ENCODE measurements at regions not wholly inside any gene's neighbourhood (a gene's known extent, or its start where the extent isn't known, plus 50 kb on each side); places are given as distances from the start of the nearest gene placed in this dataset.

- no peak for DNase-seq
These were observed 151.9 kb upstream of the LINGO1 start for GRCh38 chr15:77784361-77785292.

- DNase-seq, result no peak
These were observed 150.9 kb upstream of the LINGO1 start for GRCh38 chr15:77783636-77784035.

DNA sequence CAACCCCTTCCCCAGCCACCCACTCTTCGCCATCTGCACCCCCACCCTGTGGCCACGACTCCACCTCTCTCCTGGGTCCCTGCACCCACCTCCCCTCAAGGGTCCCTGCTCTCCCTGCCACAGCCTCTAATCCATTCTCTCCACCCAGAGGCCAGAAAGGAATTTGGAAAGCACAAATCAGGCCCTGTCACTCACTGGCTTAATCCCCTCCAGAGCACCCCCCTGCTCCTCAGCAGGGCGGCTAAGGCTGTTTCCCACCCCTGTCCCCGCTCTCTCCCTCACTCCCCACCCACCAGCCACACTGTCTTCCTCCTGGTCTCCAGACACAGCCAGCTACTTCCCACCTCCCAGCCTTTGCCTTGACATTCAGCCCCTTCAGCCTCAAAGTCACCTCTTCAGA, 150.0 kb upstream of the LINGO1 start:
- DNase-seq, result no peak

GRCh38 chr15:77781946-77782240, 149.2 kb upstream of the LINGO1 start:
- DNase-seq, result no peak

DNA sequence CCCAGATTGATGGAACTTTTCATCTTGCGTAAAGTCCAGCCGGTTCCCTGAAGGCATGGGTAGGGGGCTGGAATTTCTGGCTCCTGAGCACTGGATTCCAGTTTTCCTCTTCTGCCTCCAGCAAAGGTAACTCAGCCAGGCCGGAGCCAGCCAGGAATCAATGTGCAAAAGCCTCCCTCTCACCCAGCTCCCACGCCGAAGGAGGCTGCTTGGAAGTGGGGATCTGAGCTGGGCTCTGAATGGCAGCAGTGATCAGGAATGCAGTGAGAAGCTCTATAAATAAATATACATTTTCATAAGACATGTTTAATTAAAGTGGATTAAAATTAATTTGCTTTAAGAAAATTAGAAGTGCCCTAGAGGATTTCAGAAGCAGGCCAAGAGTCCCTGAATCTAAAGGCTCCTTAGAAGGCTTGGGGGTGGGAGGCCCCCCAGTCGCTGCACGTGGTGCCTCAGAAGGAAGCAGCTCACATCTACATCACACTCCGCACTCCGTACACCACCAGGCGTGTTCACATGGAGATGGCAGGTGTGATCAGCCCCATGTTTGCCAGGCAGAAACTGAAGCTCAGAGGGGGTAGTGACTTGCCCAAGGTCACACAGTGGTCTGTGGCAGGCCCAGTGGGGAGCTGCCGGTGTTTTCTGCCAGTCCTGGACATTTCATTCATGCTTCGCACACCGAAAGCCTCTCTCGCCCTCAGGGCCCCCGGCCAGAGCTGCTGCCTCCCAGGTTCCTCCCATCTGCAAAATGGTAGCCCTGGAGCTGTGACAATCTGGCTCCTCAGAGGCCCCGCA, 148.6 kb upstream of the LINGO1 start:
- DNase-seq, result no peak

GRCh38 chr15:77778802-77779201, 146.1 kb upstream of the LINGO1 start:
- DNase-seq, result no peak

DNA sequence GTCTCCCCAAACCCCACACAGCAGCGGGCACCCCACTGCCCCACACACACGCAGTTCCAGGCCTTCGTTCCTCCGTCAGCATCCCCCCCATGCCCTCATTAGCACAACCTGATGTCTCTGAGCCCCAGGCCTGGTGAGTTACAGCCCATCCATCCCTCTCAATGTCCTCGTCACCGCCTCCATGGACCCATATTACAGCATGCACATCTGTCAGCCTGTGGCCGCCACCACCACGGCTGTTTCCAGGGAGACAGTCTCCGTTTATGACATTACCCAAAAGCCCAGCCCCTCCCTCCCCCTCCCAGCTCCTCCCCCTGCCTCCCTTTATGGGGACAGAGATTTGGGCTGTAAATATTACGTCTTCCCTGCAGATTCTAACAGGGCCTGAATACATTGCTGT, 143.1 kb upstream of the LINGO1 start:
- no peak for DNase-seq

DNA sequence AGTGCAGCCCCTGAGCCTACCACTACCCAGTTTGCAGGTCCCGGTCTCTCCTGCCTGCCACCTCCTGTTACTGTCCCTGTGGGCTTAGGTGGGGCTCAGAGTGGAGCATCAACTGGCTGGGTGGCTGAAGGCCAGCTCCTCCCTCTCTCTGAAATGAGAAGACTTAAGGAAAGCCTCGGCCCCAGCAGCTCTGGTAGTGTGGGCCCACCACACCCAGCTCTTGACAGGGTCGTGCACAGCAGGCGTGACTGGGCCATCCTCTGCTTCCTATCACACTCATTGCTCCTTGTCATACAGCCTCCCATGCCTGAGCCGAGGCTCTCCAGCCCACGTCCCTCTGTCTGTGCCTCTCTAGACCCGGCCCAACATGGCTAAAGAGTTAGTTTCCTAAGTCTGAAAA, 142.7 kb upstream of the LINGO1 start:
- DNase-seq, result no peak

DNA sequence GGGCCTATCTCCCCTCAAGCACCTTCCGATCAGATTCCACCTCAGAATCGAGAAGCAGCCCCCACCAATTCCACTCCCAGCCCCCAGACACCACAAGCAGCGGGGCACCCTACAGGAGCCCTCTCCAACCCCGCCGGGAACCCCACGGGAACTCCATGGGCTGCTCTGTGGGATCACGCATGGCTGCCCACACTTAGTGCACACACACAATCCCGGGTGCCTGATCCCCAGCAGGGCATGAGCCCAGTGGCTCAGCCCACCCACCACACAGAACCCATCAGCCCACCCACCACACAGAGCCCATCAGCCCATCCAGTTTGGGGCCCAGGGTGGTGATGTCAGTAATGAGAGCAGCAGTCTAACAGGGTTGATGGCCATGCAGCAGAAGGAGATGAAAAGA, 141.6 kb upstream of the LINGO1 start:
- no peak for DNase-seq

DNA sequence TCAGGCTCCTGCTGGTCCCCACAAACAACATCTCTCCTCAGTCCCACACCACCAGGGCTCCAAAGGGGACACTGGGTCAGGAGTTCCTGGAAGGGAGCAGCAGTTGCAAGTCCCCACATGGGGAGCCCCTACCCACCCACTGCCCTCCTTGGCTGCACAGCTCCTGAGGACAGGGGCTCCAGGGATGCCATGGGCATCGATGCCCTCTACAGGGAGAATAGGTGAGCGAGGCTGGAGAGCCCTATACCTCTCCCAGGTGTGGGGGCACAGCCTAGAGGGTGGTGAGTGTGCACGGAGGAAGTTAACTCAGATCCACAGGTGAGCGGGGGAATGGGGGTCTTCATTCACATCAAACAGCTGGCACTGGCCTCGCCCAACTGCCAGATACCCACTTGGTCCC, 141.2 kb upstream of the LINGO1 start:
- DNase-seq, result no peak

DNA sequence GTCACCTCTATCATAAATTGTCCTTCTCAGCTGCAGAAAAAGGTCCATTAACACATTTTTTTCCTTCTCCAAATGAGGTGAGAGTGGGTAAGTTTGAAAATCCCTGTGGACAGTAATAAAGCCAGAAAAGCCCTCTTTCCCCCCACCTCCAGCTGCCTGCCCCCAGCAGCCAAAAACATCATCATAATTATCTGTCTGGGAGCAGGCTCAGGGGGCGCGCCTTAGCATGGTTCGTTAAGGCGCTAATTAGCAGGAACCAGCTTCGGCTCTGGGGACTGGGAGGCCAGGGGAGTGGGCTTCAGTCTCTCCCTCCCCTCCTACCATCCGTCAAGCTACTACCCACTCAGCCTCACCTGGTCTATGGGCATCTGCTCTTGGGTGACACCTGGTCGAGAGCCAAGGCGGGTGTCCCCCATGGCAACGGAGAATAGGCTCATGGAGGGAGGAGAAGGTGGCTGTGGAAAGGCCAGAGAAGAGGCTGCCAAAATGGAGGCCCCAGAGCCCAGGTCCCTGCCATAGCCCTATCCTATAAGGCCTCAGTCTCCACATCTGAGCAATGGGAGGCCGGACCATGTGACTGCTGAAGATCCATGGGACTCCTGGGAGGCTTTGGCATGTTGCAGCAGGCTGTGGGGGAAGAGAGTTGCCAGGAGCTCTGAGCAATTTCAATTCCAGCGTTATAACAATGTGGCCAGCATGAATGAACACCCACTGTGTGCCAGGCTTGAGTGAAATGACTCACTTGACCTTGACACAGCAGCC, 140.1 kb upstream of the LINGO1 start:
- DNase-seq, result no peak

DNA sequence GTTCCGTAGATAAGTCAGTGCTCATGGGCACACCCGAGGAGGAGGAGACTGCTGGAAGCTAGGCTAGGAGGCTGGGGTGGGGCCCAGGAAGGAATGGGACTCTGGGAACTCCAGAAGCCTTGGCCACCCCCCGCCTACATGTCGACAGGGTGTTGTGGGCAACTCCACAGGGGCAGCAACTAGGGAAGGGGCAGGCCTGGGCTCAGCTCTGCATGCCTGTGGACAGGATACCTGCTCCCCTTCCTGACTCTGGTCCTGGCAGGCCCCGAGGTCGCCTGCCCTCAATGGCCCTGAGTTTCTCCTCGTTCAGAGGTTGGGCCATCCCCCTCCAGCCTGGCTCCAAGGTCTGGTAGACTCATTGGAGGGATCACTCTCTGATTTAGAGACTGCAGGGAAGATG, 138.9 kb upstream of the LINGO1 start:
- no peak for DNase-seq

DNA sequence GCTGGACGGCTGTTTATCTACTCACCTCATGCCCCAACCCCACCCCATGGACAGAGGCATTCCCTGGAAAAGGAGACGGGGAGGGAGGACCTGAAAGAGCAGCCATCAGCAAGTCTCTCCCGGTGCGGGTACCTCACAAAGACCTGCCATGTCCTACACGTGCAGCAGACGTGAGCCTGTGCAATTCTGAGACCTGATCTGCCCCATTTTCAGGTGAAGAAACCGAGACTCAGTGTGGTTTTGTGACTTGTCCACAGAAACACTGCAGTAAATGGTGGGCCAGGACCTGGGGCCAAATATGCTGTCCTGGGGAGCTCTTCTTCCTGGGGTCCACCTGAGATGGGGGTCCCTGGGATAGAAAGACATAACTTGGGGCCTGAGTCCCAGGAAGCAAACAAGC, 137.0 kb upstream of the LINGO1 start:
- no peak for DNase-seq

DNA sequence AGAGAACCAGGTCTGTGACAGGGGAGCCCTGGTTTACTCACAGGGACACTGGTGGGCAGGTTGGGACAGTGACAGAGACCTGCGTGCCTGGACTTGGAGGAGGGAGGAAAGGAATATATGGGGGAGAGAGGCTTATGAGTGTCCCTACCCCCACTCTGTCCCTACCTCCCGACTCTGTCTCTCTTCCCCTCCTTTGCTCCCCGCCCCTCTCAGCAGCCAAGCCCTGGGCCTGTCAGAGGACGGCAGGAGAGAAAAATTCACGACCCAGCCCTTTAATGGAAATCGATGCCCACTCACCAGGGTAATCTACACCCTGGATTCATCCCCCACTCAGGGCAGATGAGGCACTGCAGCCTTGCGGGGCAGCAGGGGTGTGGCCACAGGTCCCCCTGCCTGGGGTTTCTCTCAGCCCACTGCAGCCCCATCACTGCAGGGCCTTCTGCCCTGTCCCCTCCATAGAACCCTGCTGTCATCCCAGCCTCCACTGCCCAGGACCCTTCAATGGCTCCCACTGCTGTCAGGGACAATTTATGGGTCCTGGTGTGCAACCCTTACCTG, 135.9 kb upstream of the LINGO1 start:
- DNase-seq, result no peak

GRCh38 chr15:77768107-77768506, 135.4 kb upstream of the LINGO1 start:
- no peak for DNase-seq

DNA sequence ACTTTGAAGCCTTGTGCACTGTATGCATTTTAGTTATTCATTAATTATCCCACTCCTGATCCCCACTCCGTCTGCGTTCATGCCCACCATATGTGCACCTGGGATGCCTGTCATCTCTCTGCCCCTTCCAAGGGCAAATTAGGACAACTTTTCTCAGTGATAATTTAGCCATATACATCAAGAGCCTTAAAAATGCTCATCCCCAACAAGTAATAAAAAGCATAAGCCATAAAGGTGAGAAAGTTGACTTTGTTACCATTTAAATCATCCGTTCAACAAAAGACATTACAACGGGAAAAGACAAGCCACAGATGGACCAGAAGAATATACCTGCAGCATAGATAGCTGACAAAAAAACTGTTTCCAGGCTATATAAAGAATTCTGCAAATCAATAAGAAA, 131.4 kb upstream of the LINGO1 start:
- DNase-seq, result no peak

DNA sequence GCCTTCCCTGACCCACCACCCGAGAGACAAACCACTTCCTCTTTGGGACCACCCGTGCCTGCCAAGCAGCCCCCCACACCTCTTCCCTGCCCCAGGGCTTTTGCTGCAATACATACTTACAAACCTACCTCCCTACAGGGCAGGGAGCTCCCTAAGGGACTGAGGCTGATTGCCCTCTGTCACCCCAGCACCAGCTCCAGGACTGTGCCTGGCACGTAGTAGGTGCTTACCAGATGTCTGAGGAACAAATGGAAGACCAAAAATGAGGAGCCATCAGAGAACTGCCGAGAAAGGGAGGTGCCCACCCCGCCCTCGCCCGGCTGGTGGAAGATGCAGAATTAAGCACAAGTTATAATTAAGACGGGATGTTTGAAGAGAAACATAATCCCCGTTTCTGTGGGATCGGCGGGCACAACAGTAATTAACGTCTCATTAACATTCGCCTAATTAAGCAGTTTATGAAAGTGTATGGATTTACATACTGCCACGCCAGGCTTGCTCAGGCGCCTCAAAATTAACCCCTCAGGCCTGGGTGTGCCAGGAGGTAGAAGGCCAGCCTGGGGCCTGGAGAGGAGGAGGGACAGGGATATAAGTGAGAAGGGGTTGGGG, 130.1 kb upstream of the LINGO1 start:
- no peak for DNase-seq

- DNase-seq, result no peak
These were observed 127.3 kb upstream of the LINGO1 start for GRCh38 chr15:77759896-77760592.

GRCh38 chr15:77753939-77754338, 121.2 kb upstream of the LINGO1 start:
- no peak for DNase-seq

DNA sequence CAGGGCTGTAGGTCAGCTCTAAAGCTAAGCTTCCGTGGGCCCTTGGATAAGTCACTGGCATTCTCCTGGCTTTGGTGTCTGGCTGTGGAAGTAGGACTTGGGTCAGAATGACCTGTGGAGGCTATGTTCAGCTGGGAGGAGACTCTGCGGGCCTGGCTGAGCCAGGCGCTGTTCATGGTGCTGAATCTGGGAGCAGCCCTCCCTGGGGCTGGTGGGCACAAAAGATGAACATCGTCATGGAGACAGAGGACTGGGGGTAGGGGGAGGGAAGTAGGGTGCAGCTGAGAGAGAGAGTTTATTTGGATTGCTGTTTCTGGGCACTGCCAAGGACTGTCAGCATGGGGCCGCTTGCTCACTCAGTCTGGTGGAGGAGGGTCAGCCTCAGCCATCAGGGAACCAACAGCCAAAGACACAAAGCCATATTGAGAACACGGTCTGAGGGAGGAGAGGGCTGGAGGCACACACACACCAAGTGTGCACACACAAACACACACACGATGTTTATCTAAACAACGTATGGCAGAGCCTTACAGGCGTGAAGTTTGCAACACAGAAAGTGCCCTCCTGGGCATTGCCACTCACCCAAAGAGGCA, 120.7 kb upstream of the LINGO1 start:
- no peak for DNase-seq

DNA sequence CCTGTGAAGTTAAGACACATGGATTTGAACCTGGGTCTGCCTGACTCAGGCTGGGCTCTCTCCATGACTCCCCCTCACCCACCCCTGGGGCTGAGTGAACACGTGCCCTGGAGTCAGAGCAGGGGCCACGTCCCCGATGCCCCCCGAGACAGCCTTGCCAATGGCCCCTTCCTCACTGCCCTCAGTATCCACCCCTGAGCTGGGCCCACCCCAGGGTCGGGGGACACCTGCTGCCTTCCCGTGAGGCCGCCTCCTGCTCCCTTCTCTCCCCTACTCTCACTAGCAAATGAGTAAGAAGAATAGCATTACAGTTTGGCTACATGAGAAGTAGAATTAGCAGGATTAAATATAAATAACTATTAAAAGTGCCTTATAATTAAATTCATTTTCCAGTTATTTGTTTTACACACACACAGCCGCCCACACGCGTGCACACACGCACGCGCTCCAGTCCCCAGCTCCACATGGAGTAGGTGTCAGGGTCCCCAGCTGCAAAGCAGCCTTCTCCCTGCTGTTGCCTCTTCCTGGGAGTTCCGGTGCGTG, 117.4 kb upstream of the LINGO1 start:
- DNase-seq, result no peak

Data from CD4-positive, alpha-beta T cell treated with Interleukin-17A for 1 hour (primary cell).